ENCODE measurements at regions not wholly inside any gene's neighbourhood (a gene's known extent, or its start where the extent isn't known, plus 50 kb on each side); places are given as distances from the start of the nearest gene placed in this dataset.
"Not testable (repeated sequence)": the region's sequence is repeated elsewhere in the genome, so short reads cannot be mapped to it uniquely, and the experiment has no call there.

- DNase-seq = no peak
Observed at GRCh38 chr18:28281400-28281799, 104.5 kb upstream of the CDH2 start.

GRCh38 chr18:28269750-28270149 is 92.8 kb upstream of the CDH2 start:
- DNase-seq = no peak

GRCh38 chr18:28267878-28268625 is 91.1 kb upstream of the CDH2 start:
- DNase-seq = peak in 1 of 2 experiments; percentile 46

GRCh38 chr18:28267276-28267675 is 90.3 kb upstream of the CDH2 start:
- no peak for DNase-seq

GRCh38 chr18:28256166-28256565 is 79.2 kb upstream of the CDH2 start:
- no peak for DNase-seq

GRCh38 chr18:28248653-28249052 is 71.7 kb upstream of the CDH2 start:
- DNase-seq = no peak

GRCh38 chr18:28240626-28241025 is 63.7 kb upstream of the CDH2 start:
- DNase-seq = not testable (repeated sequence)

GRCh38 chr18:28236487-28236886 is 59.6 kb upstream of the CDH2 start:
- DNase-seq = no peak
